IMR-90 (cell line): ENCODE measurements at regions not wholly inside any gene's neighbourhood (a gene's known extent, or its start where the extent isn't known, plus 50 kb on each side); places are given as distances from the start of the nearest gene placed in this dataset.
A peak's percentile ranks its signal among the peaks of the same experiment; 100 is the strongest.

Experiments used
- ATAC-seq: fragments of 200-7000 bp; cut with Tn5 transposase; 2 replicates; pipeline ENCODE4 v1.9.1; 2020; ENCODE audit warnings: low read depth, mild to moderate bottlenecking, moderate library complexity
- BruUV-seq: library from RNA; stranded (reverse); fragments of 400-500 nt; replicated peaks from 2 replicates; lab custom pipeline; 2021; lab: Mats Ljungman, UMichigan
- CTCF ChIA-PET: fragments of 300-600 bp; formaldehyde crosslinking; extraction: SDS; loops from one replicate; lab custom pipeline; 2021; ENCODE audit warnings: antibody characterized with exemption; lab: Yijun Ruan, JAX
- POLR2A ChIA-PET: fragments of 300-600 bp; sonication (Branson Sonifier 250); formaldehyde crosslinking; loops from one replicate; lab custom pipeline; 2022; ENCODE audit warnings: antibody characterized with exemption; ENCODE audit not compliant: unreplicated experiment; lab: Charles Lee
- DNase-seq: peaks from one replicate; pipeline ENCODE4 v3.0.0; 2013
- H2AFZ ChIP-seq: replicated peaks from 2 replicates; pipeline ENCODE3; 2013; ENCODE audit warnings: low read length, mild to moderate bottlenecking; ENCODE audit not compliant: poor library complexity
- H2AK5ac ChIP-seq: 2 replicates; pipeline ENCODE4 v1.6.1; 2013; ENCODE audit warnings: low read depth, low read length, inconsistent platforms
- H2AK9ac ChIP-seq: replicated peaks from 2 replicates; pipeline ENCODE3; 2013; ENCODE audit warnings: mild to moderate bottlenecking, low read depth, low read length, moderate library complexity; ENCODE audit not compliant: poor library complexity
- H2BK120ac ChIP-seq: 2 replicates; pipeline ENCODE4 v1.6.1; 2013; ENCODE audit warnings: low read depth, low read length, inconsistent platforms
- H2BK15ac ChIP-seq: 3 replicates; pipeline ENCODE4 v1.6.1; 2013; ENCODE audit warnings: low read depth, low read length, inconsistent platforms
- H2BK20ac ChIP-seq: 2 replicates; pipeline ENCODE4 v1.6.1; 2013; ENCODE audit warnings: low read depth, mild to moderate bottlenecking, inconsistent platforms, low read length, moderate library complexity
- H2BK5ac ChIP-seq: 2 replicates; pipeline ENCODE4 v1.6.1; 2013; ENCODE audit warnings: mild to moderate bottlenecking, low read depth, low read length, inconsistent platforms; ENCODE audit not compliant: poor library complexity, severe bottlenecking
- H3K14ac ChIP-seq: replicated peaks from 2 replicates; pipeline ENCODE4 v1.6.1; 2013; ENCODE audit warnings: low read depth, low read length, inconsistent platforms
- H3K18ac ChIP-seq: 2 replicates; pipeline ENCODE4 v1.6.1; 2013; ENCODE audit warnings: low read depth, low read length, control low read depth
- H3K23ac ChIP-seq: 2 replicates; pipeline ENCODE4 v1.6.1; 2013; ENCODE audit warnings: low read depth, low read length, inconsistent platforms
- H3K27ac ChIP-seq: 2 replicates; pipeline ENCODE4 v1.5.1; 2013; ENCODE audit warnings: mild to moderate bottlenecking, control low read depth, low read length; ENCODE audit not compliant: insufficient read depth
- H3K27me3 ChIP-seq: 2 replicates; pipeline ENCODE4 v1.6.1; 2013; ENCODE audit warnings: low read length; ENCODE audit not compliant: control insufficient read depth, insufficient read depth
- H3K36me3 ChIP-seq: 2 replicates; pipeline ENCODE4 v1.6.1; 2013; ENCODE audit warnings: low read length, mixed read lengths; ENCODE audit not compliant: control insufficient read depth, insufficient read depth
- H3K4ac ChIP-seq: 2 replicates; pipeline ENCODE4 v1.6.1; 2013; ENCODE audit warnings: low read depth, low read length, inconsistent platforms
- H3K4me1 ChIP-seq: 2 replicates; pipeline ENCODE4 v1.6.1; 2013; ENCODE audit warnings: low read length, mixed read lengths; ENCODE audit not compliant: control insufficient read depth, insufficient read depth
- H3K4me2 ChIP-seq: 2 replicates; pipeline ENCODE4 v1.6.1; 2013; ENCODE audit warnings: low read depth, mild to moderate bottlenecking, control low read depth, low read length, moderate library complexity
- H3K4me3 ChIP-seq: 2 replicates; pipeline ENCODE4 v1.5.1; 2013; ENCODE audit warnings: low read depth, mild to moderate bottlenecking, control low read depth, low read length, moderate library complexity; ENCODE audit not compliant: insufficient read depth
- H3K56ac ChIP-seq: 2 replicates; pipeline ENCODE4 v1.6.1; 2013; ENCODE audit warnings: low read length, inconsistent platforms; ENCODE audit not compliant: insufficient read depth; ENCODE audit errors: extremely low read depth
- H3K79me1 ChIP-seq, 2 experiments: 2 replicates each; pipeline ENCODE4 v1.6.1; 2013; ENCODE audit warnings: low read length in 2 of 2, inconsistent platforms in 1 of 2, low read depth in 1 of 2
- H3K9ac ChIP-seq: 2 replicates; pipeline ENCODE4 v1.6.1; 2013; ENCODE audit warnings: low read depth, low read length, control low read depth
- H3K9me1 ChIP-seq: 2 replicates; pipeline ENCODE4 v1.6.1; 2013; ENCODE audit warnings: low read length, inconsistent platforms; ENCODE audit not compliant: insufficient read depth
- H3K9me3 ChIP-seq: 2 replicates; pipeline ENCODE4 v1.6.1; 2013; ENCODE audit warnings: low read length; ENCODE audit not compliant: control insufficient read depth, insufficient read depth
- H4K20me1 ChIP-seq: 2 replicates; pipeline ENCODE4 v1.6.1; 2013; ENCODE audit warnings: low read length, inconsistent platforms; ENCODE audit not compliant: insufficient read depth
- H4K5ac ChIP-seq: 2 replicates; pipeline ENCODE4 v1.6.1; 2013; ENCODE audit warnings: mild to moderate bottlenecking, low read depth, low read length, control low read depth
- H4K8ac ChIP-seq, 2 experiments: 2 replicates each; pipeline ENCODE4 v1.6.1; 2013; ENCODE audit warnings: low read depth in 2 of 2, low read length in 2 of 2, control low read depth in 1 of 2, inconsistent platforms in 1 of 2
- H4K91ac ChIP-seq: 2 replicates; pipeline ENCODE4 v1.6.1; 2013; ENCODE audit warnings: low read depth, low read length, inconsistent platforms; ENCODE audit not compliant: insufficient read depth
- BHLHE40 ChIP-seq: fragments of 150-350 bp; IDR thresholded peaks from 2 replicates; pipeline ENCODE4 v1.6.1; 2016; ENCODE audit warnings: mild to moderate bottlenecking, low read depth, low read length
- CEBPB ChIP-seq: IDR thresholded peaks from 2 replicates; pipeline ENCODE4 v1.6.1; 2012; ENCODE audit warnings: low read depth, low read length, improper control_type of control experiment
- CHD1 ChIP-seq: IDR thresholded peaks from 2 replicates; pipeline ENCODE4 v1.6.1; 2012; ENCODE audit warnings: low read depth, low read length, improper control_type of control experiment
- CTCF ChIP-seq: conservative IDR thresholded peaks from 2 replicates; pipeline ENCODE4 v1.5.1; 2012; ENCODE audit warnings: mild to moderate bottlenecking, low read depth, low read length, improper control_type of control experiment
- ELK1 ChIP-seq: fragments of 150-350 bp; IDR thresholded peaks from 2 replicates; pipeline ENCODE4 v1.6.1; 2016; ENCODE audit warnings: low read depth, mild to moderate bottlenecking, low read length, moderate library complexity, borderline replicate concordance
- FOS ChIP-seq: fragments of 150-350 bp; IDR thresholded peaks from 2 replicates; pipeline ENCODE4 v1.6.1; 2016; ENCODE audit warnings: low read depth, low read length
- MAFK ChIP-seq: IDR thresholded peaks from 2 replicates; pipeline ENCODE4 v1.6.1; 2012; ENCODE audit warnings: low read depth, low read length, improper control_type of control experiment
- MAZ ChIP-seq: IDR thresholded peaks from 2 replicates; pipeline ENCODE4 v1.6.1; 2012; ENCODE audit warnings: low read depth, mild to moderate bottlenecking, low read length, improper control_type of control experiment, moderate library complexity, borderline replicate concordance
- MXI1 ChIP-seq: IDR thresholded peaks from 2 replicates; pipeline ENCODE4 v1.6.1; 2012; ENCODE audit warnings: low read depth, mild to moderate bottlenecking, low read length, moderate library complexity, borderline replicate concordance
- NFE2L2 ChIP-seq: fragments of 150-350 bp; IDR thresholded peaks from 2 replicates; pipeline ENCODE4 v1.6.1; 2016; ENCODE audit warnings: low read depth, mild to moderate bottlenecking, low read length
- POLR2A ChIP-seq: IDR thresholded peaks from 2 replicates; pipeline ENCODE4 v1.6.1; 2012; ENCODE audit warnings: mild to moderate bottlenecking, low read depth, low read length
- RAD21 ChIP-seq: IDR thresholded peaks from 2 replicates; pipeline ENCODE4 v1.6.1; 2012; ENCODE audit warnings: low read length, improper control_type of control experiment
- RCOR1 ChIP-seq: IDR thresholded peaks from 2 replicates; pipeline ENCODE4 v1.6.1; 2012; ENCODE audit warnings: mild to moderate bottlenecking, low read length, improper control_type of control experiment; ENCODE audit not compliant: insufficient replicate concordance
- RFX5 ChIP-seq: IDR thresholded peaks from 2 replicates; pipeline ENCODE4 v1.8.0; 2012; ENCODE audit warnings: low read depth, mild to moderate bottlenecking, low read length, moderate library complexity
- SMC3 ChIP-seq: fragments of 150-350 bp; IDR thresholded peaks from 2 replicates; pipeline ENCODE4 v1.6.1; 2016; ENCODE audit warnings: low read depth, mild to moderate bottlenecking, antibody characterized with exemption, low read length, moderate library complexity
- USF2 ChIP-seq: fragments of 150-350 bp; IDR thresholded peaks from 2 replicates; pipeline ENCODE4 v1.6.1; 2017; ENCODE audit warnings: mild to moderate bottlenecking, antibody characterized with exemption, low read length, low read depth
- WGBS, 2 experiments: methylation state at CpG; one replicate each; pipeline versions ENCODE4 v1.1.5 to v1.1.7; 2013; ENCODE audit warnings: missing lambda C conversion rate in 2 of 2; ENCODE audit not compliant: insufficient read length in 1 of 2; ENCODE audit errors: extremely low coverage in 2 of 2; 5-methylcytosine and 5-hydroxymethylcytosine counted together
- dilution Hi-C: fragments of 300-500 bp; cut with HindIII; formaldehyde crosslinking; loops from one replicate; pipeline ENCODE4 v1.14.3; 2018; ENCODE audit warnings: low sequenced_read_pairs; ENCODE audit not compliant: unreplicated experiment
- in situ Hi-C: fragments of 300-500 bp; cut with MboI; formaldehyde crosslinking; loops from 3 replicates; pipeline ENCODE4 v1.14.3; 2019; ENCODE audit warnings: low sequenced_read_pairs, inconsistent platforms, mixed read lengths
- intact Hi-C: fragments of 100-400 bp; cut with micrococcal nuclease; formaldehyde crosslinking; loops from 2 replicates; pipeline ENCODE4 v1.10.0; 2022

GRCh38 chr2:48845684-48846083 is 90.2 kb upstream of the LHCGR start:
- Histone ChIP-seq H3K4me3 (no peak overlapping the region), H2AK9ac (no peak overlapping the region), H3K36me3 (no peaks in the 10 kb centered on the region), H2BK120ac (peak overlapping the region; percentile 76), H2BK5ac (no peak overlapping the region), H3K27ac (no peak overlapping the region), H3K4ac (0 out of 2 replicates have a peak overlapping the region, but pooled peaks have one; percentile 83), H3K9me1 (peaks cover 14% of the 10 kb centered on the region), H2BK20ac (peak overlapping the region; percentile 66; the same call in 1 of the 2 replicates), H3K23ac (no peak overlapping the region), H4K5ac (no peak overlapping the region), H4K8ac (no peak overlapping the region), H3K56ac (no peak overlapping the region), H2AK5ac (no peak overlapping the region), H3K27me3 (no peaks in the 10 kb centered on the region), H3K4me1 (peaks cover 11% of the 10 kb centered on the region), H3K9me3 (peaks cover 2% of the 10 kb centered on the region; the same call in 1 of the 2 replicates), H4K20me1 (no peaks in the 10 kb centered on the region), H3K9ac (no peak overlapping the region), H2BK15ac (peak overlapping the region; percentile 63; the same call in 1 of the 3 replicates), H3K14ac (no peak overlapping the region), H3K4me2 (no peak overlapping the region), H3K79me1 (no peaks in the 10 kb centered on the region), H3K18ac (peak overlapping the region; percentile 19; the same call in 1 of the 2 replicates), H2AFZ (no peak overlapping the region), H4K91ac (no peak overlapping the region)
- ChIA-PET CTCF (interaction anchor here (0.5 kb wide), 1 partner anchor 188 kb away, joined by 3 read pairs; no protein-coding TSS in a partner anchor), POLR2A (no interaction called here)
- intact Hi-C loops (no loop called here), dilution Hi-C loops (no loop called here), in situ Hi-C loops (no loop called here)
- DNase-seq = no peak
- no peak for ATAC-seq
- WGBS, 2 experiments = 41% methylated on average over 2 of the region's 3 CpGs; no CpG with 5 or more reads in 1 of the 2 experiments
- BruUV-seq = no TSS peak
- TF ChIP-seq CEBPB (no peak), RAD21 (no peak), BHLHE40 (no peak), RCOR1 (no peak), CHD1 (no peak), SMC3 (no peak), MAZ (no peak), RFX5 (no peak), POLR2A (no peak), ELK1 (no peak), MAFK (no peak), NFE2L2 (no peak), USF2 (no peak), MXI1 (no peak), CTCF (no peak), FOS (no peak)
